Activated B cell treated with CpG ODN at 0.5 μM for 24 hours (primary cell): ENCODE measurements at regions not wholly inside any gene's neighbourhood (a gene's known extent, or its start where the extent isn't known, plus 50 kb on each side); places are given as distances from the start of the nearest gene placed in this dataset.

Experiments used
- ATAC-seq: fragments of 200-7000 bp; cut with Tn5 transposase; one replicate; pipeline ENCODE4 v1.10.0; 2021; ENCODE audit warnings: low read depth, mild to moderate bottlenecking, moderate library complexity
- CTCF ChIA-PET: fragments of 350-600 bp; sonication (Branson Sonifier 250); formaldehyde crosslinking; loops from one replicate; lab custom pipeline; 2021; ENCODE audit warnings: antibody characterized with exemption; lab: Charles Lee
- POLR2A ChIA-PET: fragments of 350-600 bp; sonication (Branson Sonifier 250); formaldehyde crosslinking; loops from one replicate; lab custom pipeline; 2021; ENCODE audit warnings: antibody characterized with exemption; lab: Charles Lee
- DNase-seq: peaks from one replicate; pipeline ENCODE4 v3.0.0; 2022
- H3K27ac Mint-ChIP-seq: one replicate; pipeline ENCODE4 v1.8.0; 2020; ENCODE audit warnings: mixed read lengths
- H3K27me3 Mint-ChIP-seq: one replicate; pipeline ENCODE4 v1.8.0; 2021; ENCODE audit warnings: mixed read lengths
- H3K36me3 Mint-ChIP-seq: one replicate; pipeline ENCODE4 v1.8.0; 2021; ENCODE audit warnings: low read depth, mixed read lengths
- H3K4me1 Mint-ChIP-seq: one replicate; pipeline ENCODE4 v1.8.0; 2021; ENCODE audit warnings: mixed read lengths
- H3K4me3 Mint-ChIP-seq: one replicate; pipeline ENCODE4 v1.8.0; 2020; ENCODE audit warnings: mild to moderate bottlenecking, mixed read lengths
- H3K9me3 Mint-ChIP-seq: one replicate; pipeline ENCODE4 v1.8.0; 2020; ENCODE audit warnings: mixed read lengths
- CTCF ChIP-seq: fragments of 200-600 bp; IDR thresholded peaks from one replicate; pipeline ENCODE4 v1.8.0; 2022; ENCODE audit warnings: antibody characterized with exemption, mild to moderate bottlenecking
- intact Hi-C: fragments of 100-400 bp; cut with micrococcal nuclease; formaldehyde crosslinking; loops from one replicate; pipeline ENCODE4 v1.15.1; 2024

GRCh38 chr15:77790481-77790880, 157.8 kb upstream of the LINGO1 start:
- peaks cover 10% of the 10 kb centered on the region for H3K27me3 Mint-ChIP-seq
- no peak for TF ChIP-seq CTCF
- CTCF ChIA-PET: no interaction called here
- H3K4me3 Mint-ChIP-seq: no peak overlapping the region
- no peaks in the 10 kb centered on the region for H3K9me3 Mint-ChIP-seq
- no peak overlapping the region for H3K27ac Mint-ChIP-seq
- POLR2A ChIA-PET: no interaction called here
- H3K4me1 Mint-ChIP-seq: no peaks in the 10 kb centered on the region
- no peak for ATAC-seq
- intact Hi-C loops: no loop called here
- no peak for DNase-seq
- H3K36me3 Mint-ChIP-seq: no peaks in the 10 kb centered on the region

GRCh38 chr15:77786956-77787355, 154.2 kb upstream of the LINGO1 start:
- ATAC-seq (no peak), DNase-seq (no peak)
- Mint-ChIP-seq H3K27ac (no peak overlapping the region), H3K27me3 (peaks cover 7% of the 10 kb centered on the region), H3K4me3 (no peak overlapping the region), H3K9me3 (no peaks in the 10 kb centered on the region), H3K36me3 (no peaks in the 10 kb centered on the region), H3K4me1 (no peaks in the 10 kb centered on the region)
- ChIA-PET POLR2A (no interaction called here), CTCF (no interaction called here)
- intact Hi-C loops: no loop called here
- TF ChIP-seq CTCF: no peak

- no peaks in the 10 kb centered on the region for H3K9me3 Mint-ChIP-seq
- DNase-seq (no peak), ATAC-seq (no peak)
- H3K27ac Mint-ChIP-seq: no peak overlapping the region
- H3K27me3 Mint-ChIP-seq: peaks cover 7% of the 10 kb centered on the region
- H3K36me3 Mint-ChIP-seq: no peaks in the 10 kb centered on the region
- ChIA-PET POLR2A (no interaction called here), CTCF (no interaction called here)
- H3K4me3 Mint-ChIP-seq: no peak overlapping the region
- no peaks in the 10 kb centered on the region for H3K4me1 Mint-ChIP-seq
- no peak for TF ChIP-seq CTCF
- intact Hi-C loops: no loop called here
Observed at GRCh38 chr15:77786181-77786890, 153.6 kb upstream of the LINGO1 start.

GRCh38 chr15:77784361-77785292, 151.9 kb upstream of the LINGO1 start:
- no peak for DNase-seq
- Mint-ChIP-seq H3K4me3 (no peak overlapping the region), H3K27me3 (peaks cover 7% of the 10 kb centered on the region), H3K4me1 (no peaks in the 10 kb centered on the region), H3K9me3 (peaks cover 5% of the 10 kb centered on the region), H3K27ac (no peak overlapping the region), H3K36me3 (no peaks in the 10 kb centered on the region)
- ChIA-PET POLR2A (no interaction called here), CTCF (no interaction called here)
- no peak for ATAC-seq
- no peak for TF ChIP-seq CTCF
- intact Hi-C loops: no loop called here

GRCh38 chr15:77783636-77784035, 150.9 kb upstream of the LINGO1 start:
- H3K27ac Mint-ChIP-seq: no peak overlapping the region
- POLR2A ChIA-PET: no interaction called here
- peaks cover 7% of the 10 kb centered on the region for H3K27me3 Mint-ChIP-seq
- DNase-seq: no peak
- intact Hi-C loops: no loop called here
- H3K4me1 Mint-ChIP-seq: no peaks in the 10 kb centered on the region
- TF ChIP-seq CTCF: no peak
- no peak overlapping the region for H3K4me3 Mint-ChIP-seq
- no peak for ATAC-seq
- CTCF ChIA-PET: no interaction called here
- H3K9me3 Mint-ChIP-seq: peaks cover 5% of the 10 kb centered on the region
- H3K36me3 Mint-ChIP-seq: no peaks in the 10 kb centered on the region
